ENCODE measurements at regions not wholly inside any gene's neighbourhood (a gene's known extent, or its start where the extent isn't known, plus 50 kb on each side); places are given as distances from the start of the nearest gene placed in this dataset.
"Not testable (repeated sequence)": the region's sequence is repeated elsewhere in the genome, so short reads cannot be mapped to it uniquely, and the experiment has no call there.

DNA sequence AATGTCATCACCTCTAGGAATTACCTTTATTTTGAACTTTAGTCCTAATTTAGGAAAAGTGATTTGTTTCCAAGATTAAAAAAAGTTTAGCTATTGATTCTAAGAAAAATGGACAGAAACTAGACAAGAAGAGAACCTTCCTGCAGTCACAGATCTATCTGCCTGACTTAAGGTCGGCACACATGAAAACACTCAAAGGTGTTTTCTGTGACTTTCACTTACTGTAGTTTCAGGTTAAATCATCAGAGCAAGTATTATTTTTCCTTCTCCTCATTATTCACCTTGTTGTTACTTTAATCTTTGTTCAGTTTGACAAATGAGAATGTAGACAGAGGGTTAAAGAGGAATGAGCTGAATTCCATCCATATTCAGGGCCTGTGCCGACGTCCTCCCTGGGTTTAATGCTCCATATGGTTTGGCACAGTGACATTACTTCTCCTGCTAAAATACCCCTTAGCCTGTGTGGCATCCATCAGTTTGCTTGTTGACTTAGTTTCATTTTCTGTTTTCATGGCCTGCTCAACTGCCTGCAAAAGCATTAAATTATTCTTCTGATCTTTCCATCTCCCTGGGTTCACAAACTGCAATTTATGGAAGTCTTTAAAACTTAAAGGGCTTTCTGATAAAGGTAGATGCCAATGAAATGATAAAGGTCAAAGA, 352.7 kb downstream of the NKX6-1 start:
- no peak for DNase-seq (ENCODE audit: low read depth in 3 of 3, low spot score in 2 of 3)

DNA sequence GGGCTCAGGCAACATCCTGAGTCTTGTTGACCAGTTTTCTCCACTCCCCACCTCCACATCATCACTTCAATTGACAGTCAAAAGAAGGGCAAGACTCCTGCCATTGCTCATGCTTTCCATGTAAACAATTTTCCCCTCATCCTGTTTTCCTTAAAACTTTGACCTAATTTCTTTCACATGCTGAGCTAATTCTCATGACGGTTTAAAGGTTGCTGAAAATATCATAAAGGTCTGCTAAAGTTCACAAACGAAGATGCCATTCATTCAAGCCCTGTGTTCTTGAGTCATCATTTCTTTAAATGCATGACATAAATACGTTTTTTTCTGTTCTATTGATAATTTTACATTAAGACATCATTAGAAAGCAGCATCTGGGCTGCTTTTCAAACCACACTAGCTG, 353.9 kb downstream of the NKX6-1 start:
- no peak for DNase-seq (ENCODE audit: low read depth in 3 of 3, low spot score in 2 of 3)

DNA sequence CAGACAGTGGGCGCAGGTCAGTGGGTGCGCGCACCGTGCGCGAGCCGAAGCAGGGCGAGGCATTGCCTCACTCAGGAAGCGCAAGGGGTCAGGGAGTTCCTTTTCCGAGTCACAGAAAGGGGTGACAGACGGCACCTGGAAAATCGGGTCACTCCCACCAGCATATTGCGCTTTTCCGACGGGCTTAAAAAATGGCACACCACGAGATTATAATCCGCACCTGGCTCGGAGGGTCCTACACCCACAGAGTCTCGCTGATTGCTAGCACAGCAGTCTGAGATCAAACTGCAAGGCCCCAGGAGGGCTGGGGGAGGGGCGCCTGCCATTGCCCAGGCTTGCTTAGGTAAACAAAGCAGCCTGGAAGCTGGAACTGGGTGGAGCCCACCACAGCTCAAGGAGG, 372.2 kb downstream of the NKX6-1 start:
- DNase-seq (ENCODE audit: low read depth in 3 of 3, low spot score in 2 of 3), result not testable (repeated sequence)

DNA sequence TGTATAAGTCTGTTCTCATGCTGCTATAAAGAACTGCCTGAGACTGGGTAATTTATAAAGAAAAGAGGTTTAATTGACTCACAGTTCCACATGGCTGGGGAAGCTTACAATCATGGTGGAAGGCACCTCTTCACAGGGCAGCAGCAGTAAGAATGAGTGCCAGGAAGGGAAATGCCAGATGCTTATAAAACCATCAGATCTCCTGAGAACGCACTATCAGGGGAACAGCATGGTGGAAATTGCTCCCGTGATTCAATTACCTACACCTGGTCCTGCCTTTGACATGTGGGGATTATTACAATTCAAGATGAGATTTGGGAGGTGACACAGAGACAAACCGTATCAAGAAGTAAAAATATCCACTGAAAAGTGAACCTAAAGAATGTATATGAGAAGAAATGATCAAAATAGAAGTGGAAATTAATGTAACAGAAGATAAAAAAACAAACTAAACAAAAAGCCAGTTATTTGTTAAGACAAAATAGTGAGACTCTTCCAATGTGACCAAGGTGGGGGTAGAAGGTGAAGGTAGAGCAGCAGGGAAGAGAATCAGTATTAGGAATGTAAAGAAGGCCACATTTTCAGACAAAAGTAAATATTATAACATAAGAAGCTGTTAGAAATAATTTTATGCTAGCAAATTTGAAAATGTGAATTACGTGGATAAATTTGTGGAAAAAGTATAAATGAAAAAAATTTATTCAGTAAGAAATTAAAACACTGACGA, 372.9 kb downstream of the NKX6-1 start:
- DNase-seq (ENCODE audit: low read depth in 3 of 3, low spot score in 2 of 3), result no peak

DNA sequence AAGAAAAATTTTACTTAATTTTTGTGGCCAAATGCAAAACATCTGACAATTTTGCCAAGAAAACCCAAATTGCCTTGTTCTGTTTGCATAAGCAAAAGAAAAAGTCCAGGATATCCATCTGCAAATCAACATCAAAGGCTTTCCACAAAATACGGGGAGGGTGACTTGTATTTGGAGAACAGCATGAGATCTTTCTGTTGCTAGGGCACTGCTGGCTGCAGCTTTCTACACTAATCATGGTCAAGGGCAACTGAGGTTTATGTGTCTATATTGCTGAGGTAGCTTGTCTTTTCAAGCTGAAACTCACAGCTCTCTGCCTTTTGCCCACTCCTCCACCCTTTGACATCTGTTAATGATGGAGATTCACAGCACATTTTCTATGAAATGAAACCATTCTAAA, 389.1 kb downstream of the NKX6-1 start:
- DNase-seq (ENCODE audit: low read depth in 3 of 3, low spot score in 2 of 3), result no peak

DNA sequence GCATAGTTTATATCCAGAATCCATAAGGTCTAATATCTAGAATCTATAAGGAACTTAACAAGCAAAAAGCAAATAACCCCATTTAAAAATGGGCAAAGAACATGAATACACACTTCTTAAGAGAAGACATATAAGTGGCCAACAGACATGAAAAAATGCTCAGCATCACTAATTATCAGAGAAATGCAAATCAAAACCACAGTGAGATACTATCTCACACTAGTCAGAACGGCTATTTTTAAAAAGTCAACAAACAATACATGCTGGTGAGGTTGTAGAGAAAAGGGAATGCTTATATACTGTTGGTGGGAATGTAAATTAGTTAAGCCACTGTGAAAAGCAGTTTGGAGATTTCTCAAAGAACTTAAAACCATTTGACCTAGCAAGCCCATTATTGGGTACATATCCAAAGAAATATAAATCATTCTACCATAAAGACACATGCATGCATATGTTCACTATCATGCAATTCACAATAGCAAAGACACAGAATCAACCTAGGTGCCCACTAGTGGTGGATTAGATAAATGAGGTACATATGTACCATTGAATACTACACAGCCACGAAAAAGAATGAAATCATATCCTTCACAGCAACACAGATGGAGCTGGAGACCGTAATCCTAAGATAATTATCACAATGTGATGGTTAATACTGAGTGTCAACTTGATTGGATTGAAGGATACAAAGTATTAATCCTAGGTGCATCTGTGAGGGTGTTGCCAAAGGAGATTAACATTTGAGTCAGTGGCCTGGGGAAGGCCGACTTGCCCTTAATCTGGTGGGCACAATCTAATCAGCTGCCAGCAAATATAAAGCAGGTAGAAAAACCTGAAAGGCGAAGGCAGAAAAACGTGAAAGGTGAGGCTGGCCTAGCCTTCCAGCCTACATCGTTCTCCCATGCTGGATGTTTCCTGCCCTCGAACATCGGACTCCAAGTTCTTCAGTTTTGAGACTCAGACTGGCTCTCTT, 397.2 kb downstream of the NKX6-1 start:
- DNase-seq (ENCODE audit: low read depth in 3 of 3, low spot score in 2 of 3), result not testable (repeated sequence)

DNA sequence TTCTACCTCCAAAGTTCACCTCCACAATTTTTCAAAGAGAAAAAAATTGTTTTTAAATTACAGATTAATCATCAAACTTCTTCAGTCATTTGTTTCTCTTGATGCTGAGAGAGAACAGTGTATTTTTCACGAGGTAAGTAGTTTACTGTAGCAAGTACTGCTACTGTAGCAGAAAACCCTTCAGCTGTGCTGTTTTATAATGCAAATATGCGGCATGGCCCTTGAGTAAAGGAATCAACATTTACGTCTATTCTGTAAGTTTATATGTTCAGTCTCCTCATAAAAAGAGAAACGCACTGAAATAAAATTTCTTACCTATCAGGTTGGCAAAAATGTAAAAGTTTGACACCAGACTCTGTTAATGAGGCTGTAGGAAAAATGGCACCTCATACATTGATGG, 399.0 kb downstream of the NKX6-1 start:
- no peak for DNase-seq (ENCODE audit: low read depth in 3 of 3, low spot score in 2 of 3)

DNA sequence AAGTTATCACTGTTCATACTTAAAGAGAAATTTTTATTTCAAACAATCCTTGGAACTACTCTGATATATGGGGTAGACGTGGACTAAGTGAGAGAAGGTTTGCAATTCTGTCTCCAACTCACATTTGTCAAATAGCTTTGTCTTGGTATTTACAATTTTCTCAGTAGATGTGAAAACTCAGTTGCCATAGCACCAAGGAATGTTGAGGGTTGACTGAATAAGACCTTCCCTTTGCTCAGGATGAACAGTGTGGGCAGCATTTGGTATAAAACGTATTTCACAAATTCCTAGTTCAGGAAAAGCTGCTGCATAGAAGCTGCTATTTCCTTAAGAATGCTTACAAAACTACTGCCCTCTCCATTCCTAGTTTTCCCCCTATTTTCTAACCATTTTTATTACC, 399.5 kb downstream of the NKX6-1 start:
- peak in 1 of 3 donors; percentile 3 for DNase-seq (ENCODE audit: low read depth in 3 of 3, low spot score in 2 of 3)

DNA sequence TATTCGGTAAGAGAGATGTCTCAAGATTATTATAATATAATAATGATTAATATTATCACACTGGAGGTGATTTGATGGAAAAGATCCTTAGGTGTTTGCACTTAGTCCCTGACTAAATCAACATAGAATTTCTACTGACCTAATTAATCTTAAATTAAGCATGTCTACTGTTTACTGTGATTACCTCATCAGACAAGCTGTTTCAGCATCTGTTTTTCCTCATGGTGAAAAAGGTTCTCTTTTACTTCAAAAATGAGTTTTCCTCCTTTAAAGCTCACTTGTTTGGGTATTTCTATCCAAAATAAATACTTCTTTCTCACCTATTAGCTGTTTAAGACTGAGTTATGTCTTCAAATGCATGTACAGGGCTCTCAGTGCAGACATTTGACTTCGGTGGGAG, 407.8 kb downstream of the NKX6-1 start:
- DNase-seq (ENCODE audit: low read depth in 3 of 3, low spot score in 2 of 3), result no peak

DNA sequence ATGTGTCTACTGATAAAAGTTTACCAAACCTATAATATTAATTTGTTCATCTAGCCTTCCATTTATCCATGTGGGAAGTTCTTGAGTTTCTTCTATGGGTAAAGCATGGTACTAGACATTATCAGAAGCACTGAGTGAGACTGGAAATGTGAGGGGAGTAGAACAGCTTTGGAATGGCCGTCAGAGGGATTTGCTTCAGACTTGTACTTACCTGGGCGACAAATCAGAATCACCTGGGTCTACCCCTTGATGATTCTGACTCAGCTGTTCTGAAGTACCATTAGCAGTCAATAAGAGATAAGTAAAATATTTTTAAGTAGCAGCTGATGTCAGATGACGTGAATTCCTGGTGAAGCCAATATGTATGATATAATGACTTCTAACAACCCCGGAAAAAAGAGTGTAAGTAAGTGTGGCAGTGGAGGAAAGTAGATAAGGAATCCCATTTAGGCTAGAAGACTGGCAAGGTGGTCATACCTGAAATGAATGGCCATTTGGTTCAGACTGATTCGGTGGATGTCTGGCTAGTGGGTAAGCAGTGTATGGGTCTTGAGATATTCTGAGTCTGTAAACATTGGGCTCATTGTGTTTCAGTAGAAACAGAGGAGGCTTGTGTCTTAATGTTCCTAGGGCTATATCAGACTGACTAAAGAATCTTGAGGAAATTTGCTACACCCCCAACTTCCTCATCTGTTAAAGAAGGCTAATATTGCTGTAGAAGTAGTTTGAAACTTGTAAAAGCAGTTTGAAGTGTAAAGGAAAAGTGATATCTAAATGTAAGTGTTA, 409.2 kb downstream of the NKX6-1 start:
- DNase-seq (ENCODE audit: low read depth in 3 of 3, low spot score in 2 of 3), result no peak

DNA sequence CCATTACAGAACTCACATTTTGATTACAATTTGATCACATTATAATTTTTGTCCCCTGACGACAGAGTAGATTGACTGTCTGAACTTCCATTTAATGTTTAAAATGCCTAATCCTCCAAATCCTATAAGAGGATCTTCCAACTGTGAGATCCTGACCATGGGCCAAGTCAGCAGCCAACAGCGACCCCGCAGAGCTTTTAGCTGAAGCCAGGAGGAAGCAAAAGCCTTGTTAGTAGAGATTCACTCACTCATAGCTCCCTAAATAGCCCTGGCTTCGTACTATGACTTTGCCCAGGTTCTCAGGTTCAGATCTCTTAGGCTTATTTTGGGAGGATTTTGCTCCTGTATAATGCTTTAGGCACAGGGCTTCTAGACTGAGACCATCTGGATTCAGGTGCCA, 413.1 kb downstream of the NKX6-1 start:
- no peak for DNase-seq (ENCODE audit: low read depth in 3 of 3, low spot score in 2 of 3)

DNA sequence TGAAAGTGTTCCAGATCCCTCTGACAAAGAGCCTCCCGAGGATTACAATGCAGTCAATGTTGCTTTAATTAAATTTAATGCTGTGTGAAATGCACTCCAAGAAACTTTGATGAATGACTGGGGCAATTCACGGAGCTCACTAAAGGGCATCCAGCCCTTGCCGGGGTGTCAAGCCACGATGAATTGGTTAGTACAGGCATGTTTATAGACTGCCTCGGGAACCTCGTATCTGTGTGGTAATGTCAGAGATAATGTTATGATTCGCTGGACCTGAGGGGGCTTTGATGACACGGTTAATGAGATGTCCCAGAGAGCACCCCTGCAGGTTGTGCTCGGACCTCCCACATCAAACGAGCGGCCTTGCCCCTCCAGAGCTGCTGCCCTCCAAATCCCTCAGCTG, 428.8 kb downstream of the NKX6-1 start:
- peak in 1 of 3 donors; percentile 10 for DNase-seq (ENCODE audit: low read depth in 3 of 3, low spot score in 2 of 3)

DNA sequence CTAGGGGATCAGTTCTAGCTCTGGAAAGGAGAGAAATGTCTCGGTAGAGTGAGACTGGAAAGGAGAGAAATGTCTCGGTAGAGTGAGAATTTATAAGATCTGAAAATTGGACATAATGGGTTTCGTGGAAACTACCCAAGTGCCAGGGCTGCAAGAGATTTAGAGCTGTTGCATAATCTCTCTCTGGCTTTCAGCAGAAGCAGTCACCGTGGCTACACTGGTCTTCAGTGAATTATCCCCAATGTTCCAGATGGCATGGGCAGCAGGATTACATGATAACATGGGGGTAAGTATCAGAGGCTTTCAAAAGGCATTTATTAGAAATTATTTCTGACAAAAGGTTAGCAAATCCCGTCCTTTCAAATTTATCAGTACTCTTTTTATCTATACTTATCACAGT, 435.5 kb downstream of the NKX6-1 start:
- no peak for DNase-seq (ENCODE audit: low read depth in 3 of 3, low spot score in 2 of 3)

DNA sequence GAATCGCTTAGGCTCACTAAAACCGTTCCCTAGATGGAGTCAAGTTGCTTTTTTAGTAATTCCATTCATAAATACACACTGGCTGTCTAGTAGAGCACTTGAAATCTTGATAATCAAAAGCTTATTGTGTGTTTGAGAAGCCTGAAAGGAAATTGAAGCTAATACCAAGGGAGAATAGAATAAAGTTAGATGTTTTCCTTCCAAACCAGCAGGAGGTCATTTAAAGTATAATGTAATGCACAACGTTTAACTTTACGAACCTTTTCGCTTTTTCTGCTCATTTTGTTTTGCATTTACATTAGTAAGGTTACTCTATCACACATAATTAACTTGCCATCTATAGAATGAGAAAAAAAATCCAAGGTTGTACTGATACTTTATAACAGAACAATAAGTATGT, 440.9 kb downstream of the NKX6-1 start:
- no peak for DNase-seq (ENCODE audit: low read depth in 3 of 3, low spot score in 2 of 3)

DNA sequence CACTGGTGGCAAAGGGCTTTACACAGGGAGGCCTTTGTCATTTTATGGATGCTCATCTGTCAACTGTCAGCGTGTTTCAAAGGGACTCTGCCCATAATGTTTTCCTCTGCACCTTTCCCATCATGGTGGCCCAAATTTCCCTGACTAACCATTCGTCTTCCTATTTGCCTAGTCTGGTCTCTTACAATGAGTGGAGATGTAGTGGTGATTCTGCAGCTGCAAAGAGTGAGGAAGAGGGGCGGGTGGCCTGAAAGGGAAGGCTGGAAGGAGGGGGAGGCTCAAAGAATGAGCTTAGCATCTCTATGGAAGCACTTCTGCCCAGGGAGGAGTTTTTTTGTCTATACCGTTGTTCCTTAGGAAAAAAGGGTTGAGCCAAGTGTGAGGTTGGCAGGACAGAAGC, 447.5 kb downstream of the NKX6-1 start:
- no peak for DNase-seq (ENCODE audit: low read depth in 3 of 3, low spot score in 2 of 3)

DNA sequence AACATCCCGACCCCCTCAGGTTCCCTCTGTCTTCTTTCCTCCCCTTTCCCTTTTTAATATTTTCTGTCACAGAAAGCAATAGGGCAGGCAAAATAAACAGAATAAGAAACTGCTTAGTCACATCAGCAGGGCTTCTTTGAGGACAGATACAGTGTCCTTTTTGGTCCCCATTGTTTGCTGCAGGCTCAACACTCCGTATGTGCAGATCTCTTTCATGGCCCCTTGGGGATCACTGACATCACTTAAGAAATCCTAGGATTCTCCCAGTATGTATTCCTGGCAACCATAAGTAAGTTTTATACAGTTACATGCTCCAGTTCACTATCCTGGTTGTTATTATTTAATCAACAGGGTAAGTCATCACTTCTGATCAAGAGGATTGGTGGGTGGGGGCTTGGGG, 448.0 kb downstream of the NKX6-1 start:
- DNase-seq (ENCODE audit: low read depth in 3 of 3, low spot score in 2 of 3), result no peak

DNA sequence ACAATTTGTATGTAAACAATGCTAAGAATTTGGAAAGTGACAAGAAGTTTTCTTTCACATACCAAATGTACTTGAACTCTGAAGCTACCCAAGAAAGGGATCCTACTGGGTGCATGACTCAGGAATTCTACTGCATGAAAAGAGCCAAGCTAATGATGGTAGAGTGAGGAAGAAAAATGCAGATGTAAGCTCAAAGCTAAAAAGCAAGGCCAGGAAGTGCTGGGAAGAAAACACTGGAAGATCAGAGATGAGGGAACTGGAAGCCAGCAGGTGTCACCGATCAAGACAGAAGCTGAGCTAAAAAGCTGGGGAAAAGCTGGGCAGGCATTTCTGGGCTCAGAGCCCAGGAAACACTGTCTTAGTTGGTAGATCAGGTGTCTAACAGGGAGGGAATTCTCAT, 449.1 kb downstream of the NKX6-1 start:
- DNase-seq (ENCODE audit: low read depth in 3 of 3, low spot score in 2 of 3), result peak in 1 of 3 donors; percentile 15

DNA sequence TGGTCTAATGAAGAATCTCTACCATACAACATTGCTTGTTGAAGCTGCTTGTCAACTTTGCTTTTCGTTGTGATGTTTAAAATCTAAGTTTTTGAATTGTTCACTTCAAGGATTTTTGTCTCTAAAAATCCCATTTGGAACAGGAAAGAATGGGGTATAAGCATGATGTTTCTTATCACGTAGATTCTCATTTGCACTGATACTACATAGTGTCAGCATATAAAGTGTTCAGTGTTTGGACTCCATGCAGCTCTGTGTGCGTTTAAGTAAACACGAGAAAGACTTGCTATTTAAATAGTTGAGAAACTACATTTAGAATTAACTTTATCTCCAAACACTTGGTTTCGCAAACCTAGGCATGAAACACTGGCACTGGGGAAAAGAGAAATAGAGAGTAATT, 452.5 kb downstream of the NKX6-1 start:
- no peak for DNase-seq (ENCODE audit: low read depth in 3 of 3, low spot score in 2 of 3)

DNA sequence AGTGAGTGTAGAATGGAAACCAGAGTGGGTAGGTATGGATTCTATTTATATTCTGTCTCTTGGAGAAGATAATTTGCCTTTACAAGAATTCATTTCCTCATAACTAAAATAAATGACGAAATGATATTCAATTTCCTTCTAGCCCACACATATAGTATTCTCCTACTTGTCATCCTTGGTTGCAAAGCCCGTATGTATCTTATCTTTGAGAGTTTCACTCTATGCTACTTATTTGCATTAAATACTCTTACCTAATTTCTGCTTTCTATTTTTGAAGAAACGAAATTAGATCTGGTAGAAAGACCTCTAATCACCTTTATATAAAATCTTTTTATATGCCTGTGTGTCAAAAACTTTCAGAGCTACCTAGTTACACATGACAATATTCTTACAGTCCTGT, 457.7 kb downstream of the NKX6-1 start:
- DNase-seq (ENCODE audit: low read depth in 3 of 3, low spot score in 2 of 3), result no peak

DNA sequence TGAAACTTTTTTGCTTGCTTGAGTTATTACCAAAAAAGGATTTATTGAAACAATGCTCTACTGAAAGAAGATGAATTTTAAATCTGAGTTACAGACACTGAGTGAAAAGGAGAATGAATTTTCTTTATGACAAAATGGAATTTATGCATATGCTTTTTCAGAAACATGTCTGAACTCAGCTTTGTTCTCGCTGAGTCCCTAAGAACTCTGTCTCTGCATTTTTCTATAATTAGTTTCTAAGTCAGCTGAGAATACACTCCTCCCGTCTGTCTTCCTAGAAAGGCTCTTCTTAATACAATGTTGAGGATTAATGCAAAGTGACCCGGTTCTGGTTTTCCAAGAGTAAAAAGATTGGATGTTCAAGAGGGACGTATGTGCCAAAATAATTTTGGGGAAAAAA, 463.5 kb downstream of the NKX6-1 start:
- DNase-seq (ENCODE audit: low read depth in 3 of 3, low spot score in 2 of 3), result no peak

DNA sequence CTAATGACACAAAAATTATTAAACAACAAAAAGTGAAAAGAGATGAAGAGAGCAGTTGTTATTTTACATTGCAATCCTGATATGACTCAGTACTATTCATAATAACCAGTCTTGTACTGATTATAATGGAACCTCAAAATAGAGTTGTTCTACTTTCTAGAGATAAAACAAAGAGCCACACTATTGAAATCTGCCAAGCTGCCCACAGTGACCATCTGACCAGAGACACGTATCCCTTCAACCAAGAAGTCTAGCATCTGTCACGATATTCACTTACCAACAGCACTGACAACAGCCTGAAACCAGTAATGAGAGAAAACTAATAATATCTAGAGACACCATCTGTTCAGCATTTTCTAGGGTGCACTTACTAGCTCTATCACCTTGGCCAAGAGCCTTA, 466.7 kb downstream of the NKX6-1 start:
- DNase-seq (ENCODE audit: low read depth in 3 of 3, low spot score in 2 of 3), result no peak
